ENCODE measurements at regions not wholly inside any gene's neighbourhood (a gene's known extent, or its start where the extent isn't known, plus 50 kb on each side); places are given as distances from the start of the nearest gene placed in this dataset.

GRCh38 chr12:13843841-13844240 is 137.6 kb downstream of the GRIN2B start:
- DNase-seq (ENCODE audit: low read depth): no peak
- H3K4me3 ChIP-seq (ENCODE audit: low read depth, low read length): no peak overlapping the region
- TF ChIP-seq CTCF (conservative IDR thresholded peaks at IDR 0.05; ENCODE audit: low read depth, low read length): no peak

- H3K4me3 ChIP-seq (ENCODE audit: low read depth, low read length): no peak overlapping the region
- TF ChIP-seq CTCF (conservative IDR thresholded peaks at IDR 0.05; ENCODE audit: low read depth, low read length): no peak
- DNase-seq (ENCODE audit: low read depth): no peak
Measured at GRCh38 chr12:13841358-13841757, 140.0 kb downstream of the GRIN2B start.

DNA sequence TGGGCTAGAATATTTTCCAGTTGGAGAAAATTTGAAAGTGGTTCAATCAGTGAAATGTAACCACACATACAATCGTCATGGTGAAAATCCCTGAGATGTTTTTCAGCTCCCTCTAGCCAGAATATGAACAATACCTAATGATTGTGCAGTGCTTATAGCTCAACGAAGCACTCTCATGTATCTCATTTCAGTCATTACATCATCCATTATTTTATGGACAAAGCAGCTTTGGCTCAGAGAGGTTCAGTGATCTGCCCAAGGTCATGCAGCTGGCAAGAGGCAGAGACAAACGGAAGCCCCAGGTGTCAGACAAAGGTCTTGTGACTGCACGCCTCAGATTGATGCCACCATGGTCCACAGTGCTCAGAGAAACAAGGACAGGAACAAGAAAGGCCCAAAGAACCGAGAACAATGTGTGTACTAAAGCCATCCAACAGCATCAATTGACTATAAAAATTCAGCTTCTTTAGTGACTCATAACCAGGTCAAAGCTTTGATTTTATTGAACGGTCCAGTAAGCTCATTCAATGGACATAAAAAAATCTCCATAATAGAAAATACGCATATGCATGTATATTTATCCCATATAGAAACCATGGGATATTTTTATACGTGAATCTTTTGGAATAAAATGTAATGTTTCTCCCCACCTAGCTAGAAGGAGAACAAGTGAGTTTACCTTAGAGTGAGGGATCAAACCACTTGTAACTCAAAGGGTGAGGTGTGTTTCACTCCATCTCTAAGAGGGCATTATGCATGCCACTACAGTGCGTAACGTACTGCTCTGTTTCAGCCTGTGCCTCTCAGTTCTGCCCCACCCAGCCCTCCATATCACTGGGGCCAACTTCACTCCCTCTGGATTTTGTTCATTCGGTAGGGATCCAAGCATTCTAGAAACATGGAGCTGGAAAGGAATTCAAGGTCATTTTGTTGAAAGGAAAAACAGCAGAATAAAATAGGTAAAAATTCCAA is 141.8 kb downstream of the GRIN2B start:
- no peak overlapping the region for H3K4me3 ChIP-seq (ENCODE audit: low read depth, low read length)
- no peak for TF ChIP-seq CTCF (conservative IDR thresholded peaks at IDR 0.05; ENCODE audit: low read depth, low read length)
- DNase-seq (ENCODE audit: low read depth): no peak

- no peak overlapping the region for H3K4me3 ChIP-seq (ENCODE audit: low read depth, low read length)
- TF ChIP-seq CTCF (conservative IDR thresholded peaks at IDR 0.05; ENCODE audit: low read depth, low read length): no peak
- no peak for DNase-seq (ENCODE audit: low read depth)
Measured at GRCh38 chr12:13836099-13836498, 145.3 kb downstream of the GRIN2B start.

DNA sequence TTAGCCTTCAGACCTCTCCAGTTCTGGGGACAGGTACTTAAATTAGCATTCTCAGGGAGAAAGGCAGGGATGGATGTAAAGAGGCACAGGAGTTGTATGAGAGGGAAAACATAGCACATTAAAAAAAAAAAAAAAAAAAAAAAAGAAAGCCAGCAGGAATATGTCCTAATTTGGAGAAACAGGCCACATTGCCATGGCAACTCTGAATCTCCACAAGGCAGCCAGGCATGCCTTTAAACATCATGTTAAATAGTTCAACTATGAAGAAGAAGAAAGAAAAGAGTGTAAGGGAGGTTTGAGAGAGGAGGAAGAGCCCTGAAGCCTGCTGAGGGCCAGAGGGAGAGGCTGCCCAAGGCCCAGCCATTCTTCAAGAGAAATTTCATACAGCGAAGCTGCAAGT is 145.8 kb downstream of the GRIN2B start:
- no peak for DNase-seq (ENCODE audit: low read depth)
- H3K4me3 ChIP-seq (ENCODE audit: low read depth, low read length): no peak overlapping the region
- TF ChIP-seq CTCF (conservative IDR thresholded peaks at IDR 0.05; ENCODE audit: low read depth, low read length): no peak

GRCh38 chr12:13834241-13834640 is 147.2 kb downstream of the GRIN2B start:
- no peak overlapping the region for H3K4me3 ChIP-seq (ENCODE audit: low read depth, low read length)
- no peak for DNase-seq (ENCODE audit: low read depth)
- no peak for TF ChIP-seq CTCF (conservative IDR thresholded peaks at IDR 0.05; ENCODE audit: low read depth, low read length)

DNA sequence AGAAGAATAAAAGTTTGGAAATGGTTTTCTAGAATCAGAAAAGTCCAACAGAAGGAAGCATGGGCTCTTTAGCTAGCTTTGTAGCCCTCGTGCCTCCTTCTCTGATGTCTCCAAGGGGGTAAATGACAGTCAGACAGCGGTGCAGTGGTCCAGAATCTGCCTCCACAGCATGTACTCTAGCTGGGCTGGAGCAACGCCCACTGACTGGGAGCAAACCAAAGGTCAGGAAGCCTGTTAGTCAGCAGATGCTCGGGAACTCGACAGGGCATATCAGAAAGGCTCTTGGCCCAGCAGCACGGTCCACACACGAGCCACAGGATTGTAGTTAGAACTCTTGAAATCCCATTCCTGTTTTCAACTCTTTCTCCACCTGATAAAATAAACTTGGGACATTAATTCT is 164.3 kb downstream of the GRIN2B start:
- TF ChIP-seq CTCF (conservative IDR thresholded peaks at IDR 0.05; ENCODE audit: low read depth, low read length): no peak
- H3K4me3 ChIP-seq (ENCODE audit: low read depth, low read length): no peak overlapping the region
- DNase-seq (ENCODE audit: low read depth): peak; percentile 52

Measured in epithelial cell of proximal tubule (primary cell).